Calu3 (cell line): ENCODE measurements at regions not wholly inside any gene's neighbourhood (a gene's known extent, or its start where the extent isn't known, plus 50 kb on each side); places are given as distances from the start of the nearest gene placed in this dataset.

ENCODE experiments used
- BruUV-seq: library from RNA; stranded (reverse); fragments of 400-500 nt; replicated peaks from 2 replicates; lab custom pipeline; 2021; lab: Mats Ljungman, UMichigan
- CTCF ChIA-PET: fragments of 300-600 bp; sonication (Branson Sonifier 250); formaldehyde crosslinking; loops from one replicate; lab custom pipeline; 2022; ENCODE audit warnings: antibody characterized with exemption; lab: Charles Lee
- DNase-seq: peaks from one replicate; pipeline ENCODE4 v3.0.0; 2022
- H3K27ac Mint-ChIP-seq: one replicate; pipeline ENCODE4 v1.8.0; 2022; ENCODE audit warnings: mixed read lengths; ENCODE audit not compliant: unreplicated experiment
- H3K27me3 Mint-ChIP-seq: one replicate; pipeline ENCODE4 v1.8.0; 2022; ENCODE audit warnings: mixed read lengths; ENCODE audit not compliant: unreplicated experiment
- H3K36me3 Mint-ChIP-seq: one replicate; pipeline ENCODE4 v1.8.0; 2022; ENCODE audit warnings: mild to moderate bottlenecking, moderate library complexity, mixed read lengths; ENCODE audit not compliant: insufficient read depth, unreplicated experiment
- H3K4me1 Mint-ChIP-seq: one replicate; pipeline ENCODE4 v1.8.0; 2022; ENCODE audit warnings: mild to moderate bottlenecking, low read depth, mixed read lengths; ENCODE audit not compliant: unreplicated experiment
- H3K4me3 Mint-ChIP-seq: one replicate; pipeline ENCODE4 v1.8.0; 2022; ENCODE audit warnings: mild to moderate bottlenecking, low read depth, moderate library complexity, mixed read lengths; ENCODE audit not compliant: unreplicated experiment
- H3K9me3 Mint-ChIP-seq: one replicate; pipeline ENCODE4 v1.8.0; 2022; ENCODE audit warnings: low read depth, mixed read lengths; ENCODE audit not compliant: unreplicated experiment
- CTCF ChIP-seq: fragments of 200-600 bp; IDR thresholded peaks from one replicate; pipeline ENCODE4 v1.8.0; 2022; ENCODE audit warnings: antibody characterized with exemption; ENCODE audit not compliant: unreplicated experiment
- intact Hi-C: fragments of 100-400 bp; cut with micrococcal nuclease; formaldehyde crosslinking; loops from one replicate; pipeline ENCODE4 v1.10.0; 2022; ENCODE audit not compliant: unreplicated experiment

- BruUV-seq: no TSS peak
- H3K4me3 Mint-ChIP-seq: no peak overlapping the region
- no peak for TF ChIP-seq CTCF
- H3K4me1 Mint-ChIP-seq: no peaks in the 10 kb centered on the region
- DNase-seq: no peak
- intact Hi-C loops: no loop called here
- H3K9me3 Mint-ChIP-seq: no peaks in the 10 kb centered on the region
- no peaks in the 10 kb centered on the region for H3K36me3 Mint-ChIP-seq
- CTCF ChIA-PET: no interaction called here
- no peaks in the 10 kb centered on the region for H3K27me3 Mint-ChIP-seq
- H3K27ac Mint-ChIP-seq: no peak overlapping the region
These were observed 163.0 kb upstream of the KRR1 start for GRCh38 chr12:75674393-75674792.

GRCh38 chr12:75672200-75672599 is 160.8 kb upstream of the KRR1 start:
- no peak for DNase-seq
- Mint-ChIP-seq H3K4me1 (peaks cover 5% of the 10 kb centered on the region), H3K9me3 (no peaks in the 10 kb centered on the region), H3K27ac (no peak overlapping the region), H3K4me3 (no peak overlapping the region), H3K27me3 (no peaks in the 10 kb centered on the region), H3K36me3 (no peaks in the 10 kb centered on the region)
- BruUV-seq: no TSS peak
- CTCF ChIA-PET: no interaction called here
- intact Hi-C loops: no loop called here
- TF ChIP-seq CTCF: no peak

DNA sequence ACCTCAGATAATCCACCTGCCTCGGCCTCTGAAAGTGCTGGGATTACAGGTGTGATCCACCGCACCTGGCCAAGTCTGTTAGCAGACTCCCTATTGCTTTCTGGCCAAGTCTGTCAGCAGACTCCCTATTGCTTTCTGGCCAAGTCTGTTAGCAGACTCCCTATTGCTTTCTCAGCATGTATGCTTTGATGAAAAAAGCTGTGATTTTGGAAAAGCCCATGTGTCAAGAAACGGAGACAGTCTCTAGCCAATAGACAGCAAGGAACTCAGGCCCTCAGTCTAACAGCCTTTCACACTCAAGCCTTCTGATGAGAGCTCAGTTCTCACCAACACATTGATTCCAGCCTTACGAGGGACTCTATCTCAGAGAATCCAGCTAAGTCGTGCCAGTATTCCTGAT is 158.8 kb upstream of the KRR1 start:
- peaks cover 21% of the 10 kb centered on the region for H3K4me1 Mint-ChIP-seq
- BruUV-seq: no TSS peak

GRCh38 chr12:75666939-75667334 is 155.5 kb upstream of the KRR1 start:
- Mint-ChIP-seq H3K4me3 (no peak overlapping the region), H3K9me3 (no peaks in the 10 kb centered on the region), H3K27me3 (no peaks in the 10 kb centered on the region), H3K36me3 (no peaks in the 10 kb centered on the region), H3K4me1 (peaks cover 30% of the 10 kb centered on the region), H3K27ac (no peak overlapping the region)
- no TSS peak for BruUV-seq
- CTCF ChIA-PET: no interaction called here
- no peak for TF ChIP-seq CTCF
- intact Hi-C loops: no loop called here
- no peak for DNase-seq

More for the DNA sequence above, 158.8 kb upstream of the KRR1 start:
- intact Hi-C loops: no loop called here
- no peaks in the 10 kb centered on the region for H3K9me3 Mint-ChIP-seq
- H3K27me3 Mint-ChIP-seq: no peaks in the 10 kb centered on the region
- H3K36me3 Mint-ChIP-seq: no peaks in the 10 kb centered on the region
- H3K4me3 Mint-ChIP-seq: no peak overlapping the region
- H3K27ac Mint-ChIP-seq: no peak overlapping the region
- CTCF ChIA-PET: no interaction called here
- DNase-seq: no peak
- no peak for TF ChIP-seq CTCF
